HG03039 (cell line): ENCODE measurements at regions not wholly inside any gene's neighbourhood (a gene's known extent, or its start where the extent isn't known, plus 50 kb on each side); places are given as distances from the start of the nearest gene placed in this dataset.

Experiments used
- ATAC-seq: cut with Tn5 transposase; IDR thresholded peaks from one replicate; pipeline ENCODE4 v1.9.1; 2021; ENCODE audit warnings: mild to moderate bottlenecking, moderate library complexity; ENCODE audit not compliant: unreplicated experiment

DNA sequence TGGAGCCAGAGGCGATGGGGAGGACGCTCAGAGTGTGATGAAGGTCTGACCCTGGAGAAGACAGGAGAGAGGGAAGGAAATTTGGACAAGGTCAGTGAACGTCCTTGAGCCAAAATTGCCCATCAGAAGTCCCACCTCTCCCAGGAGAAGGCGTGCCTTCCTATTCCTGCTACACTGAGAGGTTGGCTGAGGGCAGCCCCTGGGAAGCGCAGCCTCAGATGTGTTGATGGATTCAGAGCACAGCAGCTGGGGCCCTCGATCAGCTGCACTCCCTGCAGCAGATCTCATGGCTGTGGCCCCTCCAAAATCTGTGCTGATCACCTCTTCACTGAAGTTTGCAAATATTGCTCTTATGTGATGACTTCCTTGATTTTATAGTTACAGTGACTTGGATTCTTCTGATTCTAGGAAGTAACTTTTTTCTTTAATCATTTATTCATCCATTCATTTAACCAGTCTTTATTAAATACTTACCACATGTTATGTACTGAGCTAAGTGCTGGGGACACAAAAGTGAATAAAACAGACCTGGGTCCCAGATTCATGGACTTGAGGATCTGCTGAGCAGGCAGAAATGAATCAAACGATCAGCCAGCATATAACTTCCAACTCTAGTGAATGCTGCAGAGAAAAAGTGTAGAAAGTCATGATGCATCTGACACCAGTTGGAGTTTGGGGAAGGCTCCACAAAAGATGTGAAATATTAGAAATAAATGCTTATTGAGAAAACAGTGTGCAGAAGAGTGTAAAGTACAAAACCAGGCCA is 69.6 kb upstream of the ARMC2 start:
- ATAC-seq, result no peak

DNA sequence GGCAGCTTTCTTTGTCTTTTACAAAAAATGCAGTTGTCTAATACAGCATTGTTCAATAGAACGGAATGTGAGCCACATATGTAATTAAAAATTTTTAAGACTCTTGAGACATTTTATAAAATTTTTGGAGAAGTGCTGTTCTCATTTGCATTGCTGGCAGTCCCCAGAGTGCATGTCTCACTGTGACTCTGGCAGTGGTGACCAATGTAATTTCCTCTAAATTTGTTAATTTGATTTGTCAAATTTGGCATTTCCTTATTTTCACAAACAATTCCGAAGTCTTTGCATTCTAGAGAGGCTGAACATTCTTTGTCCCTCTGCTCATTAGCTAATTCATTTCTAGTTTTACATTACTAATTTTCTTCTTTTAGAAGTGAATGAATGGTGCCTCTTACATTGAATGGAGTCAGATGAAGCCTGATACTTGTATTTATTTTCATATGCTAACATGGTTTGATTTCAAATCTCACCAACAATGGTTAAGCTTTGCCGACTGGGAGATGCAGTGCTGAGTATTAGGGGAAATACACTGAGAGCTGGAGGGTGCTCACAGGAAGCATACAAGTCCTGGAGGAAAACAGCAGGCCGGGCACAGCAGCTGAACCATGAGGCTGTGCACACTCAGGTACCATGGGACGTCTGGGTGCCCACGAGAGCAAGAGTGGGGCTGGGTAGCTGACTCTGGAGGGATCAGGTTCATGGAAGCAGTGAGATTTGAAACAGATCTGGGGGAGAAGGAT is 68.5 kb upstream of the ARMC2 start:
- no peak for ATAC-seq

DNA sequence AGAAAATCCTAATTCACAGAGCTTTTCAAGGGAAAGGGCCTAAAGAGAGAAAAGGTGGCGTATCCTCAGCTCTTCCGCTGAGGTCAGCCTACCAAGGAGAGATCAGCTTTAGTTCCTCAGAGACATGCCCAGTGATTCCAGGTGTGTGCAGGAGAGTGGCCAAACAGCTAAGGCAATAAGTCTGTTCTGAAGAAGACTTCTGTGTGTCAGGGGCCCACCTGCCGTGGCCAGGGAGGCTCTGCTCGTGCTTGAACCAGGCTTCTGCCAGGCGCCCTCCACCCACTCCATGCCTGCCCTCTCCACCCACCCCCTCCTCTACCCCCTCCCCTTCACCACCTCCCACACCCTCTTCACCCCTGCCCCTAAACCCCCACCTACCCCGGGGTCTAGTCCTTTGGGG is 67.4 kb upstream of the ARMC2 start:
- ATAC-seq, result no peak

DNA sequence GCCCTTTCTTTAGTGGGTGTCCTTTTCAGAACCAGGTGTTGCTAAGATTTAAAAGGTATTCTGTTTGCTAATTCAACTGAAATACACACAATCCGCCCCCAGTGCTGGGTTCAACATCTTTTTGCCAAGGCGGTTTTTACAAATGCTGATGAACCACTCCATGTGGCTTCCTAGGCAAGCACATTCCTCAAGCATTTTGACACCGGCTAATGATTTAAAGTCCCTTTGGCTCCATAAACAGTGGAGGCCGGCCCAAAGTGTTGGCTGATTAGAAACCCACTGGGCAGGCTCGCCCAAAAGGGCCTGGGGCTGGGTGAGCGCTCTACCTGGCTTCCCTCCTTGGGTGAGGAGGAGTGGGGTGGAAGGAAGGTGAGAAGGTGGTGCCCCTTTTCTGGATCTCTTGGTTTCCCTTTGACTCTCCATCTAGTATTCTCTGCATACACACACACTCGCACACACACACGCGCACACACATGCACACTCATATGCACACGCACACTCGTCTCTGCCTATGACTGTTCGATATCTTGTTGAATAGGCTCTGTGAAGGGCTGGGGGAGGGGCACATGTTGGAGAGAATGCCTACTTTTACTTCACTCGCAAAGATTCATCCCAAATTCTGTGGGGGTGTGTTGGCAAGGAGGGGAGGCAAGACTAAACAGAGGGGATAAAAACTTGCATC is 66.7 kb upstream of the ARMC2 start:
- no peak for ATAC-seq

DNA sequence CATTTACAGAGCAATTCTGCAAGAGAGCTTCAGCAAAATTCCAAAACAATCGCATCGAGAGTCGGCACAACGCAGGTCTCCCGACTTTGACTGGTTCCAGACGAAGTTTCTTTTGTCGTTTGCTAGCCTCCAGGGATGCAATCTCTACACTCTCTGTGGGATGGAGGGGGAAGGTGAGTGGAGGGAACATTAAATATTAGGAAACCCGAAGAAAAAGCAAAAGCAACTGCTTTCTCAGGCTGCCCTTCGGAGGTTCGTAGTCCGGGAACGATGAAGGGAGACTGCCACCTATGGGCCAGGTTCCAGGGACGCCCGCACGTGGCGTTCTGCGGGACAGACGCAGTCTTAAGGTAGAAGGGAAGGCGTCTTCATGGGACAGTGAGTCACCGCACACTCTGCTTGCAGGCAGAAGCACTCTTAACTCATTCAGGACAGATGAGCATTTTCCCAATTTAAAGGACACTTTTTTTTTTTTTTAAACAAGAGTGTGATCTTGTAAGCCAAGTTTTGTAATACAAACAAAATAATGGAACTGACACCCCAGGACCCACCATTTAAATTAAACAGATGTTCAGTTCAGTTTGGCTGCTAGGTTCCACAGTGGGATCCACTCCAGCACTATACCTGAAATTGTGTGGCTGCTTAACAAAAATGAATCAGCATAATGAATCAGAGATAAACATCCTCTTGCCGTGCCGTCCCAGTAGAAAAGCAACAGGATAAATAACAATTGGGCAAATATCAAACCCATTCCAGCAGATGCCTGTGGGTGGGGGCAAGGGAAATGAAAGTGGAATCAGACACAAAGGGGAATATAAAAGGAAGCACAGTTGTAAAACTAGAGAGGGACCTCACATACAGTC is 65.8 kb upstream of the ARMC2 start:
- ATAC-seq, result peak; percentile 54

DNA sequence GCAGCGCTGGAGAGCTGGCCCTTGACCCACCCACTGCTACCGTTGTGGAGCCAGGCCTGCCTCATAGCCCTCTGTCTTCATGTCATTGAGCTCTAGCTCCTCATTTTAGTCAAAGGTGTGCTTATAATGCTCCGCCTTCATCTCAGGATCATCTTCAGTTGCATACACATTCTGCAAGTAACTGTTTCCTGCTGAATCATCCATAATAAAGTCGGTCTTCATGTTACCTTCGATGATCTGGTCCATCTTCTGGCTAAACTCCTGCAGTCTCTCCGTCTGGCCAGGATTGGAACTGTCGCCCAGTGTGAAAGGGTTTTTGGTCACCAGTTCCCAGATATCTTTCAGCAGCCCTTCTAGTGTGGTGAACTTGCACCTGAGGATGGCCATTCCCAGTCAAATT is 62.6 kb upstream of the ARMC2 start:
- ATAC-seq, result no peak

DNA sequence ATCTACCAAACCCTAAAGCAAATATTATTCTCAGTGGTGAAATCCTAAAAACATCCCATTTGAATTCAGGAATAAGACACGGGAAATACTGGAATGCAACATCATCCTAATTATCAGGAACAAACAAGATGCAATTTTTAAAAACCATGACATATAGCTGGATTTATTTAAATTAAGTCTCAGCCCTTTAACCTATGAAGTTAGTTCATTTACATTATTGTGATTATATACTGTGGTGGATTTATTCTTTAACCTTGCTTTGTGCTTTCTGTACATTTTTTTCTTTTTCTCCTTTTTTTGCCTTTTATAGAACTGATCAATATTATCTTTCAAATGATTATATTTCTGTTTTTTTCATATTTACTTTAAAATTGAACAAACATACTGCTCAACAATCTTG is 59.8 kb upstream of the ARMC2 start:
- no peak for ATAC-seq

DNA sequence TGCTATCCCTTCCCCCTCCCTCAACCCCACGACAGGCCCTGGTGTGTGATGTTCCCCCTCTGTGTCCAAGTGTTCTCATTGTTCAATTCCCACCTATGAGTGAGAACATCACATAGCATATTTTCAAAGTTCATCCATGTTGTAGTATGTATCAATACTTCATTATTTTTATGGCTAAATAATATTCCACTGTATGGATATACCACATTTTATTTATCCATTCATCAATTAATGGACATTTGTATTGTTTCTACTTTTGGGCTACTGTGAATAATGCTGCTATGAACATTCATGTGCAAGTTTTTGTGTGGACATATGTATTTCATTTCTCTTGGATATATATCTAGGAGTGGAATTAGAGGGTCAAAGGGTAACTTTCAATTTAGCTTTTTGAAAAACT is 58.7 kb upstream of the ARMC2 start:
- no peak for ATAC-seq

DNA sequence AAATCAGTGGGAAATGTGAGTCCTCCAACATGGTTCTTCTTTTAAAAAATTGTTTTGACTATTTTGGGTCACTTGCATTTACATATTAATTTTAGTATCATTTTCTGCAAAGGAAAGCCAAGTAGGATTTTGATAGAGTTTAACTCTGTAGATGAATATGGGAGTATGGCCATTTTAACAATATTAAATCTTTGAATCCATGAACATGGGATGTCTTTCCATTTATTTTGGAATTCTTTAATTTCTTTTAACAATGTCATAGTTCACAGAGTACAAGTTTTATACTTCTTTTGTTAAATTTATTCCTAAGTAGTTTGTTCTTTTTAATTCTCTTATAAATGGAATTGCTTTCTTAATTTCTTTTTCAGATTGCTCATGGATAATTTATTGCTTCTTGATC is 56.5 kb upstream of the ARMC2 start:
- ATAC-seq, result no peak

DNA sequence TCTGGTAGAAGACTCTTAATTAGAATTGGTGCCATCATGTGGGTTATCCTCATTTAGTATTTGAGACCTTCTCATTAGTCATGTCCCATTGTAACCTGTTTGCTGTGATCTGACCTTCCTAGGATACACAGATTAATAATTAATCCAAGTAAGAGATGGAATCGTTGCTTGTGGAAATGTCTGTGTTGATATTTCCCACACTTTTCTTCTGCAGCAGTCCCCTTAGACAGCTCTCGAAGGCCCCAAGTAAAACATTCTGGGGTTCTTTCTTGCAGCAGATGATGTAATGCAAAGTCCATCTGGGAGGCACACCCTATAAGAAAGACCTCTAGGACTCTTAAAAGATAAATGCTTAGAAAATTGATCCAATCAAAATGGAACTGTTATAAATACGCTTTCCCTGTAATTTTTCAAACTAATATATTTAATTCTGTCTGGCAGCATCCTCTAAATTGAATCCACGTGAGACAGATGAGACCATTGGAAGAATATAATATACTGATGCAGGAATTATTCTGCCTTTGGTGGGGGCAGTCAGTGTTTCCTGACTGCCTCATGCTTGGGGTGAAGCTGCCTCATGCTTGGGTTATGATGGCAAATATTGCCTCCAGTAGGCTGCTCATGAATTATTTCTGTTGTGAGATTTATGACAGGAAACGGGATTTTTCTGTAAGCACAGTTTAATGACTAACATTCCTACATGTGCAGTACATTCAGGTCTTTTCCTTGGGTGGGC is 54.5 kb upstream of the ARMC2 start:
- ATAC-seq, result no peak

DNA sequence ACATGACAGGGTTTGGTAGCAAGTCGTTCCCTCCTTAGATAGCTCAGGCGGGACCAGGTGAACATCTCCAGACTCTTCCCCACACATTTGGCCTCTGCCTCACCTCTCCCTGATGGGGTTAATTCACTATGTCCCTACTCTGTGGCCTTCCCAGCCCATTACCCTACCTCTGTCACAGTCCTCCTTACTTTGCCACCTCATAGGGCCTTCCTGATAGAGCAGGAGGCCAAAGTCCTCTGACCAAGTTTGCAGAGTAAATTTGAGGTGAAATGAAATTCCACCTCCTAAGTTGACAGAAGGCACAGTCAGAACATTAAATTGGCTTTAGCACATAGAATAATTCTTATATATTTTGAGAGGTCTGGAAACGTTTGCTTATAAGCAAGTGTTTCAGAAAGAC is 53.1 kb upstream of the ARMC2 start:
- no peak for ATAC-seq

DNA sequence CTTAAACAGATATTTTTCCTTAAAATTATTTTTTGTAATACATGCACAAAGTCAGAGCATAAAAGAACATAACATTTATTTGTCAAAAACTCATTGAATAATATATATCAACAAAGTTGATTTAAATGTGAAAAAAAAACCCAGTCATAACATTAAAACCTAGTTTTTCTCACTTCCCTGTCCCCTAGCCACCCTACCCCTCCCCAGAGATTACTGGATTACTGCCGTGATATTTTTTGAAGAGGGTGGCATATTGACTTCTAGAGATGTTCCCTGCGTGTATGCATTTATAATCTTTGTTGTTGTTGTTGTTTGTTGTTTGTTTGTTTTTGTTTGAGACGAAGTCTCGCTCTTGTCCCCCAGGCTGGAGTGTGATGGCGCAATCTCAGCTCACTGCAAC is 52.4 kb upstream of the ARMC2 start:
- ATAC-seq, result no peak

DNA sequence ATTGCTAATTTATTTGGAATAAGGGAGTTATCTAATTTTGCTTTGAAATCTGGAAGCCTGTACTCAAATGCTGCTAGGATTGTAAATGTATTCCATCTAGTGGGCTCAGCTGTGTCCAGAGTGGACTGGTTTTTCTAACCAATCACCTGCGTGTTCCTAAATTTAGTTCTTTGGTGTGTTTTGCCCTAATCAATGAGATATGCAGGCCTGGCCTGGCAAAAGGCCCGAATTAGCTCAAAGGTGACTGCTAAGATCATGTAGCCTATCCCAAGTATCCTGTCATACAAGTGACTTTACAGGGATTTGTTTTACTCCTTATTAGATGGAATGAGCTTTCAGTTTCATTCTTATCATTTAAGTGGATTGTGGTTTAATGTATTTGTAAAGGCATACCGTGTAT is 51.3 kb upstream of the ARMC2 start:
- ATAC-seq, result no peak

DNA sequence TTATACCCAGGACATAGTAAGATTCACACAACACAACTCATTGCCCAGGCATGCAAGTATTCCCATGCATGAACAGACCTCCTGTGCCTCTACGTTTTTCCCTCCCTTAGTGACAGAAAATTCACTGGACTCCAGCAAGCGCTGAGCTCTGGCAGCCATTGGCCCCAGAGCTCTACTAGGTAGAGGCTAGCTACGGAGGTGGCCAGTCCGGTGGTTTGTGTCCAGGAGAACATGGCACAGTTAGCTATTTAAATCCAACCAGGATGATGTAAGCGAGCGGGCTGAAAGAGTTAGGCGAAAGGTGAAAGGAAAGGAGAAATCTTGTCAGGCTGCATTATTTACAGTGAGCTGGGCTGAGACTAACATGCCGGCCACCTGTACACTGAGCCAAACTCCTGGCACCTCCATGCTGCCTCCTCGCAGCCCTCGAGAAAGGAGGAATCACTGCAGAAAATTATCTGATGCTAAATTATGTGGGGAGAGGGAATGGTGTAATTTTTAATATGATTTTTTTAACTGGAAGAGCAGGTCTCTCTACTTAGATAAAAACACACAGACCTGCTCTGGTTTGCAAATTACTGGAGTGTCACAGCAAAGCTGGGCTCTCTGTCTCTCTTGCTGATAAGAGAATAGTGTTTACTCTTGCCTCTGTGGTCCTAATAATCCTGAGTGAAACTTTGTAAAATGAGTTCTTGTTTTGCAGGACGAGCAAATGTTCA is 50.1 kb upstream of the ARMC2 start:
- no peak for ATAC-seq
